Mononuclear cell (primary cell): ENCODE measurements at regions not wholly inside any gene's neighbourhood (a gene's known extent, or its start where the extent isn't known, plus 50 kb on each side); places are given as distances from the start of the nearest gene placed in this dataset.
"Not testable (repeated sequence)": the region's sequence is repeated elsewhere in the genome, so short reads cannot be mapped to it uniquely, and the experiment has no call there.

Experiments used
- H3K27me3 ChIP-seq: 2 replicates; pipeline ENCODE4 v1.6.0; 2011; ENCODE audit warnings: low read length, control low read depth; ENCODE audit not compliant: insufficient read depth
- H3K4me1 ChIP-seq: 2 replicates; pipeline ENCODE4 v1.5.1; 2011; ENCODE audit warnings: mild to moderate bottlenecking, low read length, control low read depth; ENCODE audit not compliant: insufficient read depth
- H3K4me3 ChIP-seq: 2 replicates; pipeline ENCODE4 v1.5.1; 2011; ENCODE audit warnings: mild to moderate bottlenecking, low read length, moderate library complexity
- H3K9me3 ChIP-seq: 2 replicates; pipeline ENCODE4 v1.5.1; 2011; ENCODE audit warnings: low read depth, mild to moderate bottlenecking, control low read depth, low read length

DNA sequence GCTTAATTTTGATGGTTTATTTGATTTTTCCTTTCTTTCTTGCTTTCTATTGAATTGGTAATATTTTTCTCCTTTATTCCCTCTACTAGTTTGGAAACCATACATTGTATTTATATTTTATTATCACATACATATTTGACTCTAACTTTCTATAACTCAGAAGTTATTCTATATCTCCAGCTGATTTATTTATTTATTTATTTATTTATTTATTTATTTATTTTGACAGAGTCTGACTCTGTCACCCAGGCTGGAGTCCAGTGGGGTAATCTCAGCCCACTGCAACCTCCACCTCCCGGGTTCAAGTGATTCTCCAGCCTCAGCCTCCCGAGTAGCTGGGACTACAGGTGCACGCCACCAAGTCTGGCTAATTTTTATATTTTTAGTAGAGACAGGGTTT lies 122.7 kb upstream of the EDNRB start:
- not testable (repeated sequence) for H3K27me3 ChIP-seq, H3K4me3 ChIP-seq, H3K9me3 ChIP-seq, H3K4me1 ChIP-seq

DNA sequence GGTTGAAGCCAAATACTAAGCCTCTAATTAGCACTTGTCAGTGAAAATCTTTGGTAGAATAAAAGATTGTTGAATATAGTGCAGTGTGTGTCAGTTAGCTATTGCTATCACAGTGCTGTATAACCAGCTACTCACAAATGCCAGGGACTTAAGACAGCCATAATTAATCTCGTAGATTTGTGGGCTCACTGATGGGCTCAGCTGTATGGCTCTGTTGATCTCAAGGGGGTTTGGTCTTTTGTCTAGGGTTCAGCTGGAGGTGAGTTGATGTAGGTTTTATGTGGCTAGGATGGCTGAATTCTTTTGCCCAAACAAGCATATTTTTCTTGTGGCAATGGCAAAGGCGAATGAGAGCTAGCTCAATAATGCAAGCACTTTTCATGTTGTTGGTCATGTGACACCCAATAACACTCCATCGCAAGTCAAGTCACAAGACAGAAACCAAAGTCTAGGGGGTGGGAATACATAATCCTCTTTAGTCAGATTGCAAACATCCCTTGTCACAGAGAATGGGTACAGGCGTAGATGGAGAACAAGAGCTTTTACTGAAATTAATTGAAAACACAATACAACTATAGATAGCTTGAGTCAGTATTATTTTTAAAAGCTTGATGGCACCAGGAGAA lies 121.7 kb upstream of the EDNRB start:
- H3K4me1 ChIP-seq = no peaks in the 10 kb centered on the region
- no peaks in the 10 kb centered on the region for H3K27me3 ChIP-seq
- no peaks in the 10 kb centered on the region for H3K9me3 ChIP-seq
- no peak overlapping the region for H3K4me3 ChIP-seq

DNA sequence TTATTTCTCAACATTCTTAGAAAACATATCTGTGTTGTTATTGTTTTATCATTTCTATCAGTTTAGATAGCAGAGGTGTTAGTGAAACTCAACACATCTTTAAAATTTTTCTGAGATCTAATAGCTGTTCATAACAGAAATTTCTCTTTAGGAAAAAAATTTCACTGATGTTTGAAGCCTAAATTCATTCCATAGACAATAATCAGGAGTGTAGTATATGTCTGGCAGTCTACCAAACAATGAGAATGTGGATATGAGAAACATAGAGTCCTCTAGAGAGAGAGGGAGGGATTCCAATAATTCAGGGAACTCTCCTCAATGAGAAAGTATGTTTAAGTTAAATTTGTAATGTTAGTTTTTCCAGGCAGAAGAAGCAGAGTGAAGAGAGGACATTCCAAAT lies 118.2 kb upstream of the EDNRB start:
- Histone ChIP-seq H3K4me3 (no peak overlapping the region), H3K4me1 (no peaks in the 10 kb centered on the region), H3K27me3 (no peaks in the 10 kb centered on the region), H3K9me3 (no peaks in the 10 kb centered on the region)

DNA sequence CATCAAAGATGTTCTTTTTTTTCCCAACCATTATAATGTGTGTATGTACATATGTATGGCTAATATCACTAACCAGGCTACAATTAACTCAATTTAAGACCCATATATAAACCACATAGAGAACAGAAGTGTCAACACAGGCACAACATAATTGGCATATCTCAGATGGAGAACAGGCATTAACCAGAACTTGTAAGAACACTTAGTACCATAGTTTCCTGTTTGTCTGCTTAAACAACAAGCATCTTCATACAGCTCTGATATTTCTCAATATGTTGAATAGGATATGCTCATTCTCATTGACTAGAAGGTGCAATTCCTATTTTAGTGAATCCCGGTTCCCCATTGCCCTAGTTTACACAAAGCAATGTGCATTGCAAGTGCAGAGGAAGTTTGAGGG lies 116.9 kb upstream of the EDNRB start:
- H3K27me3 ChIP-seq = no peaks in the 10 kb centered on the region
- no peaks in the 10 kb centered on the region for H3K4me1 ChIP-seq
- no peaks in the 10 kb centered on the region for H3K9me3 ChIP-seq
- H3K4me3 ChIP-seq = no peak overlapping the region

DNA sequence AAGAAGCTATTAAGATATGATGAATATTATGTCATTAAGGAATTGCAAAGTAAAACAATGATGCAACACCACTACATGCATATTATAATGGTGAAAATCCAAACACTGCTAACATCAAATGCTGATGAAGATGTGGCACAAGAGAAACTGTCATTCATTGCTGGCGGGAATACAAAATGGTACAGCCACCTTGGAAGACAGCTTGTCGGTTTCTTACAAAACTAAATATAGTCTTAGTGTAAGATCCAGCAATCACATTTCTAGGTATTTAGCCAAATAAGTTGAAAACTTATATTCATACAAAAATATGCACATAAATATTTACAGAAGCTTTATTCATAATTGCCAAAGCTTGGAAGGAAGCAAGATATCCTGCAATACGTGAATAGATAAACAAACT lies 114.9 kb upstream of the EDNRB start:
- H3K27me3 ChIP-seq = no peaks in the 10 kb centered on the region
- no peaks in the 10 kb centered on the region for H3K4me1 ChIP-seq
- no peaks in the 10 kb centered on the region for H3K9me3 ChIP-seq
- no peak overlapping the region for H3K4me3 ChIP-seq

DNA sequence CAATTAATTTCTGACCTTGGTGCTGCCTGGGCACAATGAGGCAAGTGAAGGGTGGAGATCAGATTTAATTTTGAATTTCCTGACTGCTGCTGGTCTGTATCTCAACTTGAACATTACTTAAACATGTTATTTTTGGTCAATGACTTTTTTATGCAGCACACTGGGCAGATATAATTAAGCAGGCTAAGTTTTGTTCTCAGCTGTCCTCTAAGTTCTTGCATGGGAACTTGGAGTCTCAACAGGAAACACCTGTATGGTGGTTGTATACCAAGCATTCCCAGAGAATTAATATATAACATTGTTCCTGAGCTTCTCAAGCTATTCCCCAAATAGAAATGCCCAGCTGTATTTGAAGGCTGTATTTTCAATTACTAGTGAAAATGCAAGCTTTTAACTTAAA lies 113.5 kb upstream of the EDNRB start:
- H3K27me3 ChIP-seq = no peaks in the 10 kb centered on the region
- H3K4me3 ChIP-seq = no peak overlapping the region
- no peaks in the 10 kb centered on the region for H3K4me1 ChIP-seq
- H3K9me3 ChIP-seq = no peaks in the 10 kb centered on the region

DNA sequence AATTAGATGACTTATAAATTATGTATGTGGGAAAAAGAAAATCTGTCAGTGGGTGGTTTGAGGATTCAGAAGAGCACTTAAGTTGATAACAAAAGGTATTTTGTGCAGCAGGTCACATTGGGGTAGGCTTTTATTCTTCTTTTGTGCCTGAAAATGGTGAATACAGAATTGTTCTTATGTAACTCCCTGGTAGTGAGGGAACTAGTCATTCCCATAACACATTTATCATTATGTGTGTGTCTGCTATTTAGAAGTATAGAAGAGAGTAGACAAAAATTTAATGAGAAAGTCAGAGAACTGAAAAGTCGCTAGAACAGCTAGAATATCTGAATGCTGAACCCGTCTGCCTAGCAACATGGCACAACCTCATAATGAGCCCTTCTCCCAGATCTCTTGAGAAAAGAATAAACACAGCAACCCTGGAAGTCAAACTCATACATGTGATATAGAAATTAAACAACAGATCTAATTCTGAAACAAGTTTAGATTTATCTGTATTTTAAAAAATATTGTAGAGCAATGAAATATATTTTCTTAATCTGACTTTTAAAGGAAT lies 111.8 kb upstream of the EDNRB start:
- H3K4me3 ChIP-seq = no peak overlapping the region
- H3K9me3 ChIP-seq = no peaks in the 10 kb centered on the region
- no peaks in the 10 kb centered on the region for H3K4me1 ChIP-seq
- no peaks in the 10 kb centered on the region for H3K27me3 ChIP-seq

DNA sequence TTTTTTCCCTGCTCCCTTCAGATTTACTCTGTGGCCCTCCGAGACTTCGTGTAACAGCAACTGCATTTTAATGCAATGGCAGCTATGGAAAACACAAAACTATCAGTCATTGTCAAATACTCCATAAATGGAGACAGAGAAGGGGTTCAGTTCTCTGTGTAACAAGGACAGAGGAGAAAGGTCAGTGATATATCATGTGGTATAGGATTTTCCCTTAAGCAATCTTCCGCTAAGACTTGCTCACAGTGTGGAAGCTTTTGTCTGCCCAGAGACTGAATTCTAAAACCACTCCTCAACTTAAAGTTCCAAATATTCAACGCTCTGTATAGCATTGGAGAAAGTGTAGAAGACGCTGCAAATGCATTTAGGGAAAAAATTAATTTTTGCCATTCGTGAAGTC lies 111.3 kb upstream of the EDNRB start:
- no peak overlapping the region for H3K4me3 ChIP-seq
- H3K4me1 ChIP-seq = no peaks in the 10 kb centered on the region
- H3K27me3 ChIP-seq = no peaks in the 10 kb centered on the region
- H3K9me3 ChIP-seq = no peaks in the 10 kb centered on the region

DNA sequence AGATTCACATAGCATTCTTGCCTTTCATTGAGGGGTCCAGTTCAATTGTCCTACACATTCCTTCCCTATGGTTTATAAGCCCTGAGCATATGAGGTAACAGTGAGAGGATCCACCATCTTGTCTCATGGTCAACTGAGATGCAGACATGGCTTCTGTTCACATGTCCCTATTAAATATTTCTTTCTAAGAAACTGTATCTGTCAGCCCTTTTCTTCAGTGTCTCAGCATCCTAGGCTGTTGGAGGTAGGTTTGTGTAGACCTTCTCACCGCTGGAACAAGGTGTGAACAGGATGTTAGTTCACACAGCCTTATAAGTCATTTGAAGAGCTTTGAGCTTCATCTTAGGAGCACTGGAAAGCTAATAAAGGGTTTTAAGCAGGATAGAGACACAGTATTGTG lies 110.3 kb upstream of the EDNRB start:
- H3K4me3 ChIP-seq = no peak overlapping the region
- no peaks in the 10 kb centered on the region for H3K9me3 ChIP-seq
- no peaks in the 10 kb centered on the region for H3K4me1 ChIP-seq
- H3K27me3 ChIP-seq = no peaks in the 10 kb centered on the region

DNA sequence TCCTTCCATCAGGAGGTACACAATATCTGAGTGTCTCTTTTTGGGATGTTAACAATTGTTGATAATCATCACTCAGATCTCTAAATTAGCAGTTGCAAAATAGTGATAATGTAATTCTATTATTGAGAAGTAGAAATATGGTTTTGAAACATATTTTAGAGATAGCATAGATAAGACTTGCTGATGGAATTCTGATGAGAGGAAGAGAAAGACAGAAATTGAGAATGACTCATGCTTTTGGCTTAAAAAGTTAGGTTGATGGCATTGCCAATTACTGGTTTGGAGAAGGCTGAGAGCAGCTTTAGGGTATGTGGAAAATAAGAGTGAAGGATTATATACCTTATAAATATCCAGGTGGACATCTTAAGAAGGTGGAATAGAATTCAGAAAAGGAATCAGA lies 106.4 kb upstream of the EDNRB start:
- Histone ChIP-seq H3K9me3 (no peaks in the 10 kb centered on the region), H3K4me1 (peaks cover 4% of the 10 kb centered on the region), H3K4me3 (no peak overlapping the region), H3K27me3 (no peaks in the 10 kb centered on the region)

DNA sequence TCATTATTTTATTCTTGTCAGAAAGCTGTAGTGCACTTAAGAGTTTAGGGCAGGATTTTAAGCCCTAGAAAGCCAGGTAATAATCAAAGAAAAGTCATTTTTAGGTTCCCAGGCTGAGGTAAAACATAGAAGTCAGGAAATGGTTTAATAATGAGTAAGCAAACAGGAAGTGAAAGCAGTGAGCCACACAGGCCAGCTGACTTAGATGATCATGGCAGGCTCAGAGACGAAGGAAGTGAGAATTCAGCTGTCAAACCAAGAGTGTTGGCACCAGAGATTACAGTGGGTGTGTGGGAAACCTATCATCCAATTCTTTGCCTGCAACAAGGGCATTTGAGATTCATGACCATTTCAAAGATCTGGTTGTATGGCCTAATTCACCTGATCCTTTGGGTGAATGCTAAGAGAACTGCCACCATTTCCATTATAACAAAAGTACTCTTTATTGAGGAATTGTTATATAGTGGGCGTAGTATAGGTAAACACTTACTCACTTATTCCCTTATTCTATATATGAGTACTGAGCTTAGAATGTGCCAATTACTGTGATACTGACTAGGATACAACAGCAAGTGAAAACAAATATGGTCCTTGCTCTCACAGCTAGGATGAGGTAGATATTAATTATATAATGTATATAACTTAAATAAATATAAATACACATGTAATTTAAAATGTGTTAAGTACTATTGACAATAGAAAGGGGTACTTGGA lies 103.7 kb upstream of the EDNRB start:
- Histone ChIP-seq H3K4me3 (no peak overlapping the region), H3K9me3 (no peaks in the 10 kb centered on the region), H3K4me1 (peaks cover 4% of the 10 kb centered on the region), H3K27me3 (no peaks in the 10 kb centered on the region)

DNA sequence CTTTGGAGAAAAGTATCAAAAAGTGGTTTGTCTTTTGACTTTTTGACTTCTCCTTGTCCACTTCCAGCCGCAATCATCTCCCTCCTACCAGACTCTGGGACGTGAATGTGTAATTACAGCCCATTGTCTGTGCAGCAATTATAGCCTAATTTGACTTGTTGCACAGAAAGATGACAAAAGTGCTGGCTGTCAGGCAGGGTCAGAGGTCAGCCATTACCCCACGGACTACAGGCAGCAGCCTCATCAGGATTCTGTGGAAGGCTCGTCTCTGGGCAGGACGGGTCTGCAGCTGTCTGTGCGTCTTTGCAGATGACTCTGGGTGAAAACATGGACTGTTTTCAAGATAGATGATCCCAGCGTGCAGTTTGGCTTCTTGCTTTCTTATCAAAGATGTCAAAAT lies 102.2 kb upstream of the EDNRB start:
- H3K4me1 ChIP-seq = peaks cover 4% of the 10 kb centered on the region
- no peaks in the 10 kb centered on the region for H3K9me3 ChIP-seq
- H3K4me3 ChIP-seq = no peak overlapping the region
- H3K27me3 ChIP-seq = no peaks in the 10 kb centered on the region

DNA sequence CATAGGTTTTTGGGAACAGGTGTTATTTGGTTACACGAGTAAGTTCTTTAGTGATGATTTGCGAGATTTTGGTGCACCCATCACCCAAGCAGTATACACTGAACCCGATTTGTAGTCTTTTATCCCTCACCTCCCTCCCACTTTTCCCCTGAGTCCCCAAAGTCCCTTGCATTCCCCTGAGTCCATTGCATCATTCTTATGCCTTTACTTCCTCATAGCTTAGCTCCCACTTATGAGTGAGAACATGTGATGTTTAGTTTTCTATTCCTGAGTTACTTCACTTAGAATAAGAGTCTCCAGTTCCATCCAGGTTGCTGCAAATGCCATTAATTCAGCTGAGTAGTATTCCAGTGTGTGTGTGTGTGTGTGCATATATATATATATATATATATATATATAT lies 97.2 kb upstream of the EDNRB start:
- Histone ChIP-seq H3K9me3 (no peaks in the 10 kb centered on the region), H3K4me1 (no peaks in the 10 kb centered on the region), H3K27me3 (no peaks in the 10 kb centered on the region), H3K4me3 (no peak overlapping the region)

DNA sequence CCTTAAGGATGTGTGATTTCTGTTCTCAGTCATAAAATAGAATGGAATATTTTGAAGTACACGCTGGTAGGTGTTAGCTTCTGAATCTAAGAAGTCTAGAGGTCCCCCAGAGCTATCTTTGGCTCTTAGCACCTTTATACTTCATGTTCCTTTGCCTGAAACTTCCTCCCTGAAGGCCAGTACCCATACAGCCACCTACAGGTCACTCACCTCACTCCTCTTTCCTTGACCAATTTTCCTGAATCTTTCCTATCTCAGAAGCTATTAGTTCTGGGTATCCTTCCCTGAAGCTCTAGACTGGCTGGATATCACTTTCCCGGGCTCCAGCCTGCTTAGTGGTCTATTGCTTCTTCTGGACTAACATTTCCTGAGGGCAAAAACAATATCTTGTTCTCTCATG lies 93.4 kb upstream of the EDNRB start:
- Histone ChIP-seq H3K9me3 (no peaks in the 10 kb centered on the region), H3K4me1 (no peaks in the 10 kb centered on the region), H3K4me3 (no peak overlapping the region), H3K27me3 (no peaks in the 10 kb centered on the region)

DNA sequence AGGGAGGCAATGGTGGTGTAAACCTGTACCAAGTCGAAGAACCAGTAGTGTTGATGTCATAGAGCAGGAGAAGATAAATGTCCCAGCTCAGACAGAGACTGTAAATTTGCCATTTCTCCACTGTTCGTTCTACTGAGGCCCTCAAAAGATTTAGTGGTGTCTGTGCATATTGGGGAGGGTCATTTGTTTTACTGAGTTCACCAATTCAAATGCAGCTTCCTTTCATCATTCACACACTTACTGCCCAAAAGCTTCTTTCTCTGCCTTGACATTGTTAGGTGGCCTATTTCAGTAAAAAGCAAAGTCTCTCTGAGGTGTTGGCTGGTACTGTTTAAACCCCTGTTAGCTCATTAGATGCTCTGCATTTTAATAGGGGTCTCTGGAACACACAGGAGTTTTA lies 86.2 kb upstream of the EDNRB start:
- Histone ChIP-seq H3K4me1 (no peaks in the 10 kb centered on the region), H3K27me3 (no peaks in the 10 kb centered on the region), H3K9me3 (no peaks in the 10 kb centered on the region), H3K4me3 (no peak overlapping the region)

DNA sequence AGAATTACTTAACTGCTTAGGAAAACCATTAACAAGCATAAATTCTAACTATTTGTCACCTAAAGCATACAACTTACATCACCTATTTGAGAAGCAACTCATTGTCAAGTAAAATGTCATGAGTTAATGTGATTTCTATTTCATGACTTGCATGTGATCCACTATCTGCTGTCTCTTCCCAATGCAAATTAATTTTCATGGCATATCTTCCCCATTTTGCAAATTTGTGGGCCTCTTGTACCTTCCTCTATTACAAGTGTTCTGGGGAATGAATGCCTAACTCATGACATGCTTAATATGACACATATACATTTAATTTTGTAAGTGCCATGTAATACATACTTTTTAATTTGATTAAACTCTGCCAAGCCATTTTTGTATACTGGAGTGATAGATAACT lies 81.1 kb upstream of the EDNRB start:
- Histone ChIP-seq H3K9me3 (no peaks in the 10 kb centered on the region), H3K27me3 (no peaks in the 10 kb centered on the region), H3K4me3 (no peak overlapping the region), H3K4me1 (no peaks in the 10 kb centered on the region)
